Jurkat, Clone E6-1 (cell line): ENCODE measurements at regions not wholly inside any gene's neighbourhood (a gene's known extent, or its start where the extent isn't known, plus 50 kb on each side); places are given as distances from the start of the nearest gene placed in this dataset.

Experiments
- DNase-seq: peaks from one replicate; pipeline ENCODE4 v3.0.0-alpha.2; 2011; ENCODE audit warnings: low read depth, low spot score
- H3K4me3 ChIP-seq: 2 replicates; pipeline ENCODE4 v1.5.1; 2011; ENCODE audit warnings: mild to moderate bottlenecking, low read length, control low read depth, moderate library complexity

DNA sequence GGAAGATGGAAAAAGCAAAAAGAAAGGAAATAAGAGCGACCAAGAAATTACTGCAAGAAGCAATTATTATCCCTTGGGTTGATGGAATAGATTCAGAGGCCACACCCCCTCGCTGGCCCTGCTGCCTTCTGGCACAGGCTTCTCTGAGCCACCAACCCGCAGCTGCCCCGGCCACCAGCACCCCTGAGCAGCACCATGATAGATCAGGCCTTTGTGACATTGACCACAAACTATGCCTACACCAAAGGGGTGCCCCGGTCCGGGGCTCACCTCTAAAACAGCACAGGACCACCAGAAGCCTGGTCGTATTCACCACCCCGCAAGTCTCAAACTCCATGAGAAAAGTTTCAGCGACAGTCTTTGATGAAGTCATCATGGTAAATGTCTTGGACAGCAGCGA lies 1059.3 kb downstream of the SLITRK1 start:
- DNase-seq: no peak
- H3K4me3 ChIP-seq: no peak overlapping the region

DNA sequence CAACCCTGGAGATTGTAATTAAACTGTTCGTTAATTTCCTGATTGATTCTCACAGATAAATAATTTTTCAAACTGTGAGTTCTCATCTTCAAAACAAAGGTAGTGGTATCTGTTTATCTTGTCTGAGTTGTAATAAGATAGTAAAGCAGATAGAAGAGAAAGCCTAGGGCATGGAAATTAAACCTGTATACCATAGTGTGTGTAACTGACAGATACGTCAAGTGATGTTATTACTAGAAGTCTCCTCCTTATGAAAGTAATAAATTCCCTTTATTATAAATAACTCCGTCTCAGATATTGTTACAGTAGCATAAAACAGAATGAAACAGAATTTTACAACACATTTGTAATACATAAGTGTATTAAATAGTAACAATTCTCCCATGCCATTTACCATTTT lies 1065.1 kb downstream of the SLITRK1 start:
- no peak overlapping the region for H3K4me3 ChIP-seq
- no peak for DNase-seq

DNA sequence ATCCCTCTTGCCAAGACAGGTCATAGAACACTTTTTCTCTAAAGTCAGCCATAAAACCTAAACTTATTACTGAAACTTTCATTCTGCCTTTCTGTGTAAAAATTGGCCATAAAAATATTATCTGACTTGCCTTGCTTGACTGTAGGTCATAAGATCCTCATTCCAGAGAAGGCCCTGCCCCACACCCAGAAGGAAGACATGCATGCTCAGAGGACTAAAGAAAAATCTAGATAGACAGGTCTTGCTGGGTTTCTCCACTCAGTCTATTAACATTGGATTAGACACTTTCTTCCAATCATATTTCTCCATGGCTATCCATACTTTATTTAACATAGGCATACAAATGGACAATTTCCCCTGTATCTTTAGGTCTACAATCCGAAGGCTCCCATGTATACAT lies 1066.5 kb downstream of the SLITRK1 start:
- no peak overlapping the region for H3K4me3 ChIP-seq
- no peak for DNase-seq

DNA sequence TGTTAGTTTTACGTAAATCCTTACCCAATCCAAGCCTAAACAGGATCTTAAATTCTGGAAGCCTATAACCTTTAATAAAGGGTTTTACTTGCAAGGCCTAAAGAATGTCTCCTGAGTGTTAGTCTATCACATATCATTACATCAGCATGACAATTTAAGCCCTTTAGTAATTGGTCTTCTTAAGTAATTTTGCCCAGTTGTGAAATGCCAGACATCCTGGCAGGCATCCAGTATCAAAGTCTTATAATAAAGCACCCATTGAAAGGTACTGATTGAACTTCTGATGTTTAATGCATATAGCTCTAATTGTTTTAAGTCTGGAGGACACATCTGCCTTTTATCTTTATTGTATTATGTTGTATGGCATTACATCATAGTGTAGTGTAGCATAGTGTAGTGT lies 1078.9 kb downstream of the SLITRK1 start:
- H3K4me3 ChIP-seq: no peak overlapping the region
- DNase-seq: no peak

DNA sequence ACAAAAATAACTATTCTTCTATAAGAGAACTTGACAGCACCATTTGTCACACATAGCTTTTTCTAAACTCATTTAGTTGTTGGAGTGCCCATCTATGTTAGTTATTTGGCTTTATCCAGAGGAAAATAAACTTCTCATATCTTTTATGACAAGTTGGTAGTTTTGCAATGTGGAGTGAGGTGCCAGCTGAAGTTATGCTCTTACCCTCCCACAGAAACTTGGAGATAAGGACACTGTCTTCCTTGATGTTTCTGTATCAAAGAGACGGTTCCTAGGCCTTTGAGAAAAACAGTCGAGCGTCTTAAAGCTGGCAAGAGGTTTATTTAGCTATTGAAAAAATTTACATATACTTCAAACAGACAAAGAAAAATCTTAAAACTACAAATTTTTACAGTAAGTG lies 1079.7 kb downstream of the SLITRK1 start:
- DNase-seq: no peak
- no peak overlapping the region for H3K4me3 ChIP-seq

DNA sequence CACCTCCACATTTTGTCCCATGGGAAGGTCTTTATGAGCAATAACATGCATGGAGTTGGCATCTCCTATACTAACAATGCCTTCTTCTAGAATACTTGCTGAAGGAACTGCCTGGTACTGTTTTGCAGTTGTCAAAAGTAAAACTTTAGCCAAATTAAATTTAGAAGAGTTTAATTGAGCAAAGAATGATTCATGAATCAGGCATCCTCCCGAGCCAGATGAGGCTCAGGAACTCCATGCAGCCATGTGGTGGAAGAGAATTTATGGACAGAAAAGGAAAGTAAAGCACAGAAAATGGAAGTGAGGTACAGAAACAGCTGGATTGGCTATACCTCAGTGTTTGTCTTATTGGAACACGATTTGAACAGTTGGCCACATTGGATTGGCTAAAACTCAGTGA lies 1081.9 kb downstream of the SLITRK1 start:
- DNase-seq: no peak

DNA sequence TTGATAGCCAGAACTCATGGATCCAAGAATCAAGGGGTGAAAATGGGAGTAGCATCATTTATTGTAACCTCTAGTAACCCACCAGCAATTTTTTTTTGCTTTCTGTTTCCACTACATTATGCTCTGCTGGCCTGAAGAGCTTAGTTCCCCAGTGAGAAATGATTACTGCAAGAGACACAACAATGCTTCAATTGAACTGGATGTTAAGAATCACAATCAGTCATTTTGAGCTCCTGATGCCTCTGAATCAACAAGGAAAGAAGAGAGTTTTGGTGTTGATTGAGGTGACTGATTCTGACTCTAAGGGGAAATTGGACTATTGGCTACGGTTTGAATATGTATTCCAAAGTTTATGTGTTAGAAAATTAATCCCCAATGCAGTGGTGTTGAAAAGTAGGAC lies 1084.4 kb downstream of the SLITRK1 start:
- H3K4me3 ChIP-seq: no peak overlapping the region
- no peak for DNase-seq

More for the DNA sequence above, 1081.9 kb downstream of the SLITRK1 start:
- H3K4me3 ChIP-seq: no peak overlapping the region

DNA sequence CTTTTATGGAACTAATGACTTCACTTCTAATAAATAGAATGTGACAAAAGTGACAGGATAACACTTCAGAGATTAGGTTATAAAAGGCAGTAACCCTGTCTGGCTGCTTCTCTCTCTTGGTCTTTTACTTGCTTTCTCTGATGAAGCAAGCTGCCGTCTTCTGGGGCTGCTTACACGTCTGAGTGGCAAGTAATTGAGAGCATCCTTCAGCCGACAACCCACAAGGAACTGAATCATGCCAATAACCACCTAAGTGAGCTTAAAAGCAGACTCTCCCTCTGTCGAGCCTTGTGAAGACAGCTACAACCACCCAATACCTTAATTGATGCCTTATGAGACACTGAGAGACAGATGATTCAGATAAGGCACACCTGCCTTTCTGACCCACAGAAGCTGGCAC lies 1091.2 kb downstream of the SLITRK1 start:
- H3K4me3 ChIP-seq: no peak overlapping the region
- no peak for DNase-seq

DNA sequence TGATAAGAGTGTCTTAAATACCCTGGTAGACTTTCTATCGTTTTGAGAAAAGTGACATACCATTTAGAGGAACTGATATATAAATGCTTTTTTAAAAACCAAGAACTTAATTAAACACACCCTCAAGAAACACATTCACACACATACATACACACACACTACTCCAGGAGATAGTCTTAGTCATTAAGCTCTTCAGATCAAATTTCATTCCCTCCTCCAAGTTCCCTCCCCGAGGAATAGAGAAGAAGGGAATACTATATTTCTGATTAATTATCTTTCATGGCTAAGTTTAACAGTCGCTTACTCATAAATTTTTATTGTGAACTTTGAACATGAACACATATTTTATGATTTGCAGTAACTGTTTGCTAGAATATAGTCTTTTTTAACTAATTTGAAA lies 1109.5 kb downstream of the SLITRK1 start:
- no peak overlapping the region for H3K4me3 ChIP-seq
- DNase-seq: no peak

DNA sequence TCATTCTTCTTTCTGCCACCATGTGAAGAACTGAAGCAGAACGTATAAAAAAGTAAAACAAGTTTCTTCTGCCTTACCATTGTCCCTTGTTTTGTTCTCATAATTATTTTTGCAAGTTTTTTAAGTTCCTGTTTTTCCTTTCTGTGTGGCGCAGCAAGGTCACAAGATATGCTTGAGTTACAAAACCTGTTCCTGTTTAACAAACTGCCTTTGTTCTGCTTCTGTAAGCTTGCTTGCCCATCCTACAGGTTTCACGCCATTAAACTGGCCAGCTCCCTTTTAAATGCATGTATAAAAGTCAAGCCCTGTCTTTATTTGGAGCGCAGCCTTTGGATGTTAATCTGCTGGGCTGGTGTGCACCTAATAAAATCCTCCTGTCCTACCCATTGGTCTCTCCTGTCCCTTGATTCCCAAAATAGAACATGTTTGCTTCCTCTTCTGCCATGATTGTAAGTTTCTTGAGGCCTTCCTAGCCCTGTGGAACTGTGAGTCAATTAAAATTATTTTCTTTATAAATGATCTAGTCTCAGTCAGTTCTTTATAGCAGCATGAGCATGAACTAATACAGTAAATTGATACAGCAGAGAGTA lies 1115.4 kb downstream of the SLITRK1 start:
- DNase-seq: no peak

DNA sequence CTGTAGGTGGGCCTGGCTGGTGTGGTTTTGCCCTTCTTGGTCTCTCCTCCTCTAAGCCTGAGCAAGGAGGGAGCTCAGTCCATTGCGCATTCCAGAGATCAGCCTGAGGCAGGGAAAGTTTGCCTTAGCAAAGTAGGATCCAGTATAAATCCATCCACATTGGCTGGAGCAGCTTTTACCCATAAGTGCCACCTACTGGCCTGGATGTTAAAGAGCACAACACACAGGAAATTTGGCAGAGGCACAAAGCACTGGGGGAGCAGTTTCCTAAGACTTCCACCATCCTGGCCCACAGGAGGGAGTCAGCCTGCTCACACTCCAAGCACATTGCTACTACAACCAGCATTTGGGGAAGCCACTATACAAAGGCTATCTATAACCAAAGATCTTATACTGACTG lies 1124.2 kb downstream of the SLITRK1 start:
- H3K4me3 ChIP-seq: no peak overlapping the region
- DNase-seq: peak; percentile 30

More for the DNA sequence above, 1115.4 kb downstream of the SLITRK1 start:
- no peak overlapping the region for H3K4me3 ChIP-seq

DNA sequence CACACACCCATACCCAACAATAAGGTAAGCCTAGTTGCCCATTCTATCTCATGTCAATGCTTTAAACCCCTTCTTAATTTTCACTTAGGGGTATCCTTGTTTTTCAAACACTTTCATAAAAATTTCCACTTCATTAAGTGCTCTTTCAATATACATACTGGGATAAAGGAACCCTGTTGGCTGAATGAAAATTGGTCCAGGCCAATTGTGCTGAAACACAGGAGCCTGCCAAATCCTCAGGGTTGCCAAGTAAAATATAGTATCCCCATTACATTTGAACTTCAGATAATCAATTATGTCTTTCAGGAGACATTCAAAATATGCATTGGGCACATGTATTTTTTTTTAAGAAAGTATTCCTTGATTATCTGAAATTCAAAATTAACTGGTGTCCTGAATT lies 1131.1 kb downstream of the SLITRK1 start:
- no peak for DNase-seq
- H3K4me3 ChIP-seq: no peak overlapping the region

DNA sequence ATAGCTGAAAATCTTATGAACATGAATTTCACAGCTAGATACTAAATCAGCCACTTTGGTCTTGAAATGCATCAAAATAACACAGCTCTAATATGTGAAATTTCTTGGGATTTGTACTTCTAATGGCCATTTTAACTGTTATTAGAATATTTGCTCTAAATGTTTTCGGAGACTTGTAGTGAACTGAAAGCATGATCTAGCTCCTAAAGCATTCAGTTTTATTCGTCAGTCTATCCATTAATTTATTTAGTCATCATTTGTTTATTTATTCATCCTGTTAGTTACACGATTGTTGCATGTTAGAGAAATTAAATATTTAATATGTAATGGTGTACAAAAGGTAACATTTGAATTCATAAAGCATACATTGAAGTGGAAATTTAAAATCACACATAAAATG lies 1132.7 kb downstream of the SLITRK1 start:
- no peak for DNase-seq

DNA sequence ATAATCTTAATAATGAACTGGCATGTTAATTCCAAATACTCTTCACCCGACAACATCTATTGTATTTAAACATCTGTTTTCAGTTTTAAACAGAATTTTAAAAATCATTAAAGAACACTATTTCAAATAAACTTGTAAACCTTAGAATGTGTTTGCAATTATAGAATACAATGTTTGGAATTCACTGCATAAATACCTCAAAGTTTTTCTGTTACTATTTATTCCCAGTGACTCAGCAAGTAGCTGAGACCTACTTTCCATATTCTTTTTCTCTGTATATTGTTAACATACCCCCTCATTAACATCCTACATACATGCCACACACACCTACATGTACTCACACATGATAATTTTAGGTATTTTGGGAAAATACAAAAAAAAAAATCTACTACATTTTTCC lies 1134.3 kb downstream of the SLITRK1 start:
- H3K4me3 ChIP-seq: no peak overlapping the region
- DNase-seq: no peak

More for the DNA sequence above, 1132.7 kb downstream of the SLITRK1 start:
- H3K4me3 ChIP-seq: no peak overlapping the region

DNA sequence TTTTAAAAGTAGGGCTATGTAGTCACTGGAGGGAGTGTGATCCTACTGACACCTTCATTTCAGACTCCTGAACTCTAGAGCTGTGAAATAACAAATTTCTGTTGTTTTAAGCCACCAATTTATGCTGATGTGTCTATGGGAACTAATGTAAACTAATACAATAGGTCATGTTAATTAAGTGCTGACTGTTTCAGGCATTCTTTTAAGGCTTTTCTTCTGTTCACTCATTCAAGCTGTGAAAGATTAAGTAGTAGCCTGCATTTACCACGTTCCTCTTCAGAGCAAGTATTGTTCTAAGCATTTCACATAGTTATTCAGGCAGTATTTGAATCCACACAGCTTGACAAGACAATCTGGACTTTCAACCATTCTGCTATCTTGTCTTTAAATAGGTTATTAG lies 1135.0 kb downstream of the SLITRK1 start:
- no peak overlapping the region for H3K4me3 ChIP-seq
- no peak for DNase-seq

DNA sequence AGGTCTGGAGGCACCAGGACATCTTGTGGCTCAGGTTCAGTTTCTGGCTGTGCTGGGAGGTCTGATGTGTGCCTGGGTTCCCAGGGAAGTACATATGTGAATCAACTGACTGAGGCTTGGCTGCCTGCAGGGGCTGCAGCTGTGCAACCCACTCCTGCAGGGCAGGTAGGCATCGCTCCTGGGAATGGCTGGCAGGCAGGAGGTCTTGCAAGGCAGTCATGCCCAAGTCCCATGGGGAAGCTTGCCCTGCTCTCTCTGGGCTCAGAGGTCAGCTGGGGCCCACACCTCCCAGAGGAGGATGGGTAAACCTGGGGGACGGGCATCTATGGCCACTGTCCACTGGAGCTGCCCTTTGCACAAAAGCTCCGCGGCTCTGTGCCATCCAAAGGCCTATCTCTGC lies 1141.8 kb downstream of the SLITRK1 start:
- no peak overlapping the region for H3K4me3 ChIP-seq
- no peak for DNase-seq

DNA sequence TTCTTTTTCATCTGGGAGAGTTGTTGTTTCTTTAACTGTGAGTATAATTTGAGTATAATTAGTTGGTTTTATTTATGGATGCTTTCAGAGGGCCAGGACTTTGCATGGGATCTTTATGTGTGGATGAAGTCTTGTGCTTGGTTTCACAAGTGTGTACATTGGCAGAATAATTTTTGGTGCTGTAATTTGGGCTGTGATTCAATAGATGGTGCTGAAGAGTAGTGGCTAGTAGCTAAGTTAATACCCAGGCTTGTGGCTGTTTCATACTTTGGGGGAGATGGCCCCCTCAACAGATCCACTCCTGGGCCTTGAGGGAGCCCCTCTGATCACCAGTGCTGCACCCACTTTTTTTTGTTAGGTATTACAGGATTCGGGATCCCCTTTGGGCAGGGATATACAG lies 1142.4 kb downstream of the SLITRK1 start:
- DNase-seq: no peak
- no peak overlapping the region for H3K4me3 ChIP-seq

DNA sequence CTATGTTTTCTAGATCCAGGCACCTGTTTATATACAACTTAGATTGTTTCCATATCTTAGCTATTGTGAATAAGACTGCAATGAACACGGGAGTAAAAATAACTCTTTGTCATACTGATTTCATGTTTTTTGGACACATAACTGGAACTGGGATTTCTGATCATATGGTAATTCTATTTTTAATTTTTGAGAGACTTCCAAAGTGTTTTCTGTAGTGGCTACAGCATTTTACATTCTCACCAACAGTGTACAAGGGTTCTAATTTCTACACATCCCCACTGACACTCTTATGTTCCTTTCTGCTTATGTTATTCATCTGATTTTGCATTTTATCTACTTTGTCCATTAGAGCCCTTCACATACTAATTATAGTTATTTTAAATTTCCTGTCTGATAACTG lies 1152.9 kb downstream of the SLITRK1 start:
- no peak for DNase-seq
- no peak overlapping the region for H3K4me3 ChIP-seq

DNA sequence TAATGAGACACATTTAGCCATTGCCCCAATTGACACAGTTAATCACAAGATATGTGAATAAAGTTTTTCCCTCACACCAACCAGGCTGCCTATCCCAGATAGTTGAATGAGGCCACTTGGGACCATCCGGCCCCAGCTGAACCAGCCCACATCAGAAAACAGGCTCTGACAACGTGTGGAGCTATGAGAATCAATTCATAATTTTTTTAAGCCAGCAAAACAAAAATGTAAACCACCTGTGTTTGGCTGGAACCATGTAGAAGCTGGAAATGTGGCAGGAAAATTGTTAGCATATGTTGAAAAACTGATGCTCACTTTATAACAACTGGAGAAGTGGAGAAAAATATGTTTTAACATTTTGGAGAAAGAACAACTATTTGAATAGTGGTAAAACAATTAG lies 1161.3 kb downstream of the SLITRK1 start:
- H3K4me3 ChIP-seq: no peak overlapping the region
- no peak for DNase-seq

DNA sequence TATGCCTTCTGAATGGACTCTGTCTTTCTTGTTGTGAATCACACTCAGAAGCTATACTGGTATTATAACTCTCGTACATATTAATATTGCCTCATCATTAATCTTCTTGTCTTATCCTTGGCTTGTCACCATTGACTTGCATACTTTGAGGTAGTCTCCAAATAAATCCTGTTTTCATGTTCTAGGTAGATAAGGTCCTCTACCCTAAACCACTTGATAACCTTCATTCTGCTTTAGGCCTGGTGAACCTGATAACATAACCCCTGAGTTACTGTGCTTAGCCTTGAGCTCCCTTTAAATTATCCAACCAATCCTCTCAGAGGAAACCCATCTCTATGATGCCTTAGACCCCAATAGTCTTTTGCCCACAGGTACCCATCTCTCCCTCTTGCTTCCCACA lies 1162.3 kb downstream of the SLITRK1 start:
- no peak overlapping the region for H3K4me3 ChIP-seq
- DNase-seq: no peak

DNA sequence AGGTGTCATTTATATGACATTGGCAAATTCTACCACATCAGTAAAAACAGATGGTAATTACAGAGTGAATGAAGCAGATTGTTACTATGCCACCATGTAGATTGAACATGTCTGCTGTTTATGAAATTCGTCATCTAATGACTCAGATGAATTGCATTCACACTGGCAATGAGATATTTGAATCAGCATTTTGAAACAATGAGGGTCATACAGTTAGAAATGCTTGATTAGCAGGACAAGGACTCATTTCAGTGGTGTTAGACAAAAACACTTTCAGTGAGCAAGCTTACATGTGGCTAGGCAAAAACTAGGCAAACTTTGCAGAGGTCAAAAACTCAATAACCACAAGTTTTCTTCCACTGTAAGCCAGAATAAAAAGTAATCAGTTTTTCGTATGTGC lies 1165.0 kb downstream of the SLITRK1 start:
- no peak for DNase-seq

More for the DNA sequence above, 1165.0 kb downstream of the SLITRK1 start:
- no peak overlapping the region for H3K4me3 ChIP-seq
